GM23338 (cell line): ENCODE measurements at regions not wholly inside any gene's neighbourhood (a gene's known extent, or its start where the extent isn't known, plus 50 kb on each side); places are given as distances from the start of the nearest gene placed in this dataset.

Experiments used
- CTCF ChIP-seq, 2 experiments: fragments of 200-600 bp in 1 of 2; sonication (generic) in 1 of 2; conservative IDR thresholded peaks; 2 replicates each; pipeline versions ENCODE4 v1.5.1 to v1.6.1; 2016 to 2017; ENCODE audit warnings: antibody characterized with exemption in 2 of 2, low read depth in 2 of 2, mild to moderate bottlenecking in 2 of 2, moderate library complexity in 1 of 2
- EZH2 ChIP-seq: fragments of 200-600 bp; sonication (generic); IDR thresholded peaks from one replicate; pipeline ENCODE4 v1.8.0; 2017; ENCODE audit warnings: antibody characterized with exemption, mild to moderate bottlenecking, low read depth; ENCODE audit not compliant: unreplicated experiment
- POLR2AphosphoS5 ChIP-seq: IDR thresholded peaks from 2 replicates; pipeline ENCODE4 v1.6.1; 2016; ENCODE audit warnings: antibody characterized with exemption, low read depth
- TF ChIP-seq, protein P1 (sequence below): IDR thresholded peaks from one replicate; pipeline ENCODE4 v1.6.1; 2018; ENCODE audit warnings: antibody characterized with exemption; ENCODE audit not compliant: unreplicated experiment

GRCh38 chr11:106493751-106494150, 416.3 kb downstream of the AASDHPPT start:
- no peak for TF ChIP-seq POLR2AphosphoS5
- TF ChIP-seq CTCF (conservative IDR thresholded peaks at IDR 0.05; ENCODE audit: low read depth in 2 of 2), result no peak
- TF ChIP-seq, protein P1, sequence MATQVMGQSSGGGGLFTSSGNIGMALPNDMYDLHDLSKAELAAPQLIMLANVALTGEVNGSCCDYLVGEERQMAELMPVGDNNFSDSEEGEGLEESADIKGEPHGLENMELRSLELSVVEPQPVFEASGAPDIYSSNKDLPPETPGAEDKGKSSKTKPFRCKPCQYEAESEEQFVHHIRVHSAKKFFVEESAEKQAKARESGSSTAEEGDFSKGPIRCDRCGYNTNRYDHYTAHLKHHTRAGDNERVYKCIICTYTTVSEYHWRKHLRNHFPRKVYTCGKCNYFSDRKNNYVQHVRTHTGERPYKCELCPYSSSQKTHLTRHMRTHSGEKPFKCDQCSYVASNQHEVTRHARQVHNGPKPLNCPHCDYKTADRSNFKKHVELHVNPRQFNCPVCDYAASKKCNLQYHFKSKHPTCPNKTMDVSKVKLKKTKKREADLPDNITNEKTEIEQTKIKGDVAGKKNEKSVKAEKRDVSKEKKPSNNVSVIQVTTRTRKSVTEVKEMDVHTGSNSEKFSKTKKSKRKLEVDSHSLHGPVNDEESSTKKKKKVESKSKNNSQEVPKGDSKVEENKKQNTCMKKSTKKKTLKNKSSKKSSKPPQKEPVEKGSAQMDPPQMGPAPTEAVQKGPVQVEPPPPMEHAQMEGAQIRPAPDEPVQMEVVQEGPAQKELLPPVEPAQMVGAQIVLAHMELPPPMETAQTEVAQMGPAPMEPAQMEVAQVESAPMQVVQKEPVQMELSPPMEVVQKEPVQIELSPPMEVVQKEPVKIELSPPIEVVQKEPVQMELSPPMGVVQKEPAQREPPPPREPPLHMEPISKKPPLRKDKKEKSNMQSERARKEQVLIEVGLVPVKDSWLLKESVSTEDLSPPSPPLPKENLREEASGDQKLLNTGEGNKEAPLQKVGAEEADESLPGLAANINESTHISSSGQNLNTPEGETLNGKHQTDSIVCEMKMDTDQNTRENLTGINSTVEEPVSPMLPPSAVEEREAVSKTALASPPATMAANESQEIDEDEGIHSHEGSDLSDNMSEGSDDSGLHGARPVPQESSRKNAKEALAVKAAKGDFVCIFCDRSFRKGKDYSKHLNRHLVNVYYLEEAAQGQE, result no peak
- TF ChIP-seq EZH2, result no peak
